ENCODE measurements at regions not wholly inside any gene's neighbourhood (a gene's known extent, or its start where the extent isn't known, plus 50 kb on each side); places are given as distances from the start of the nearest gene placed in this dataset.

- H3K9me3 ChIP-seq (ENCODE audit: low read depth, low read length, poor library complexity, severe bottlenecking): no peaks in the 10 kb centered on the region
- H3K27ac ChIP-seq (ENCODE audit: low read depth, low read length, poor library complexity, severe bottlenecking): no peak overlapping the region
- no peak for TF ChIP-seq EZH2 (IDR thresholded peaks at IDR 0.05; ENCODE audit: borderline replicate concordance, low read depth, low read length, poor library complexity, severe bottlenecking)
- TF ChIP-seq, protein P1, sequence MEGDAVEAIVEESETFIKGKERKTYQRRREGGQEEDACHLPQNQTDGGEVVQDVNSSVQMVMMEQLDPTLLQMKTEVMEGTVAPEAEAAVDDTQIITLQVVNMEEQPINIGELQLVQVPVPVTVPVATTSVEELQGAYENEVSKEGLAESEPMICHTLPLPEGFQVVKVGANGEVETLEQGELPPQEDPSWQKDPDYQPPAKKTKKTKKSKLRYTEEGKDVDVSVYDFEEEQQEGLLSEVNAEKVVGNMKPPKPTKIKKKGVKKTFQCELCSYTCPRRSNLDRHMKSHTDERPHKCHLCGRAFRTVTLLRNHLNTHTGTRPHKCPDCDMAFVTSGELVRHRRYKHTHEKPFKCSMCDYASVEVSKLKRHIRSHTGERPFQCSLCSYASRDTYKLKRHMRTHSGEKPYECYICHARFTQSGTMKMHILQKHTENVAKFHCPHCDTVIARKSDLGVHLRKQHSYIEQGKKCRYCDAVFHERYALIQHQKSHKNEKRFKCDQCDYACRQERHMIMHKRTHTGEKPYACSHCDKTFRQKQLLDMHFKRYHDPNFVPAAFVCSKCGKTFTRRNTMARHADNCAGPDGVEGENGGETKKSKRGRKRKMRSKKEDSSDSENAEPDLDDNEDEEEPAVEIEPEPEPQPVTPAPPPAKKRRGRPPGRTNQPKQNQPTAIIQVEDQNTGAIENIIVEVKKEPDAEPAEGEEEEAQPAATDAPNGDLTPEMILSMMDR (conservative IDR thresholded peaks at IDR 0.05; ENCODE audit: low read depth, low read length): no peak
- ChIA-PET CTCF (no interaction called here), POLR2A (ENCODE audit: low non-redundant PET) (no interaction called here)
- intact Hi-C loops (cut with micrococcal nuclease; ENCODE audit: unreplicated experiment): no loop called here
- no peak overlapping the region for H3K4me3 ChIP-seq (ENCODE audit: low read depth, low read length, poor library complexity, severe bottlenecking)
- BruUV-seq (replicated peaks): no TSS peak
- DNase-seq (ENCODE audit: low spot score): no peak
- peaks cover 16% of the 10 kb centered on the region for H3K27me3 ChIP-seq (replicated peaks; ENCODE audit: insufficient read depth, low read depth, low read length, poor library complexity)
- H3K4me1 ChIP-seq (ENCODE audit: insufficient read depth, low read length, poor library complexity, severe bottlenecking): no peaks in the 10 kb centered on the region
- H3K36me3 ChIP-seq (ENCODE audit: insufficient read depth, low read length, poor library complexity, severe bottlenecking): no peaks in the 10 kb centered on the region
Measured at GRCh38 chr11:19510468-19510867, 202.2 kb upstream of the NAV2 start.

GRCh38 chr11:19509215-19509614 lies 203.4 kb upstream of the NAV2 start:
- H3K9me3 ChIP-seq (ENCODE audit: low read depth, low read length, poor library complexity, severe bottlenecking): no peaks in the 10 kb centered on the region
- H3K27me3 ChIP-seq (replicated peaks; ENCODE audit: insufficient read depth, low read depth, low read length, poor library complexity): peaks cover 16% of the 10 kb centered on the region
- H3K36me3 ChIP-seq (ENCODE audit: insufficient read depth, low read length, poor library complexity, severe bottlenecking): no peaks in the 10 kb centered on the region
- no peak for DNase-seq (ENCODE audit: low spot score)
- TF ChIP-seq EZH2 (IDR thresholded peaks at IDR 0.05; ENCODE audit: borderline replicate concordance, low read depth, low read length, poor library complexity, severe bottlenecking): no peak
- TF ChIP-seq, protein P1 (conservative IDR thresholded peaks at IDR 0.05; ENCODE audit: low read depth, low read length): no peak
- no TSS peak for BruUV-seq (replicated peaks)
- no peak overlapping the region for H3K27ac ChIP-seq (ENCODE audit: low read depth, low read length, poor library complexity, severe bottlenecking)
- CTCF ChIA-PET: no interaction called here
- POLR2A ChIA-PET (ENCODE audit: low non-redundant PET): no interaction called here
- no peak overlapping the region for H3K4me3 ChIP-seq (ENCODE audit: low read depth, low read length, poor library complexity, severe bottlenecking)
- intact Hi-C loops (cut with micrococcal nuclease; ENCODE audit: unreplicated experiment): no loop called here
- H3K4me1 ChIP-seq (ENCODE audit: insufficient read depth, low read length, poor library complexity, severe bottlenecking): no peaks in the 10 kb centered on the region

GRCh38 chr11:19508165-19508564 lies 204.5 kb upstream of the NAV2 start:
- H3K4me1 ChIP-seq (ENCODE audit: insufficient read depth, low read length, poor library complexity, severe bottlenecking): no peaks in the 10 kb centered on the region
- TF ChIP-seq EZH2 (IDR thresholded peaks at IDR 0.05; ENCODE audit: borderline replicate concordance, low read depth, low read length, poor library complexity, severe bottlenecking): no peak
- TF ChIP-seq, protein P1 (conservative IDR thresholded peaks at IDR 0.05; ENCODE audit: low read depth, low read length): no peak
- no peak overlapping the region for H3K27ac ChIP-seq (ENCODE audit: low read depth, low read length, poor library complexity, severe bottlenecking)
- peaks cover 19% of the 10 kb centered on the region for H3K27me3 ChIP-seq (replicated peaks; ENCODE audit: insufficient read depth, low read depth, low read length, poor library complexity)
- no TSS peak for BruUV-seq (replicated peaks)
- DNase-seq (ENCODE audit: low spot score): no peak
- no peaks in the 10 kb centered on the region for H3K36me3 ChIP-seq (ENCODE audit: insufficient read depth, low read length, poor library complexity, severe bottlenecking)
- no peak overlapping the region for H3K4me3 ChIP-seq (ENCODE audit: low read depth, low read length, poor library complexity, severe bottlenecking)
- CTCF ChIA-PET: no interaction called here
- intact Hi-C loops (cut with micrococcal nuclease; ENCODE audit: unreplicated experiment): no loop called here
- POLR2A ChIA-PET (ENCODE audit: low non-redundant PET): no interaction called here
- H3K9me3 ChIP-seq (ENCODE audit: low read depth, low read length, poor library complexity, severe bottlenecking): no peaks in the 10 kb centered on the region

Measured in A673 (cell line).